Colonic mucosa (tissue), 4 donors: ENCODE measurements at regions not wholly inside any gene's neighbourhood (a gene's known extent, or its start where the extent isn't known, plus 50 kb on each side); places are given as distances from the start of the nearest gene placed in this dataset.

Source experiments
- DNase-seq: peaks from one replicate; pipeline ENCODE4 v3.0.0-alpha.2; 2020
- H3K27ac ChIP-seq: fragments of 200-600 bp; one replicate; pipeline ENCODE4 v1.8.0; 2021
- H3K27me3 ChIP-seq: fragments of 200-600 bp; one replicate; pipeline ENCODE4 v1.8.0; 2021
- H3K36me3 ChIP-seq: fragments of 200-600 bp; one replicate; pipeline ENCODE4 v1.8.0; 2021
- H3K4me1 ChIP-seq: fragments of 200-600 bp; one replicate; pipeline ENCODE4 v1.8.0; 2021; ENCODE audit warnings: mild to moderate bottlenecking
- H3K4me3 ChIP-seq: fragments of 200-600 bp; one replicate; pipeline ENCODE4 v1.8.0; 2021
- H3K9ac ChIP-seq, 2 donors: one replicate each; pipeline ENCODE4 v1.7.0; 2013; ENCODE audit warnings: control low read depth in 2 of 2, low read depth in 2 of 2, low read length in 2 of 2
- H3K9me3 ChIP-seq: fragments of 200-600 bp; one replicate; pipeline ENCODE4 v1.8.0; 2021
- intact Hi-C: fragments of 100-400 bp; cut with DNase I; formaldehyde crosslinking; loops from one replicate; pipeline ENCODE4 v1.14.1; 2022
- TF ChIP-seq, protein P1 (sequence below): fragments of 200-600 bp; IDR thresholded peaks from one replicate; pipeline ENCODE4 v1.8.0; 2022; ENCODE audit warnings: antibody characterized with exemption, mild to moderate bottlenecking
- donor health status: healthy.
- donor health status: DM: no; HTN: no; CAD: no.
- donor health status: DM: no; HTN: no; CAD: no.

DNA sequence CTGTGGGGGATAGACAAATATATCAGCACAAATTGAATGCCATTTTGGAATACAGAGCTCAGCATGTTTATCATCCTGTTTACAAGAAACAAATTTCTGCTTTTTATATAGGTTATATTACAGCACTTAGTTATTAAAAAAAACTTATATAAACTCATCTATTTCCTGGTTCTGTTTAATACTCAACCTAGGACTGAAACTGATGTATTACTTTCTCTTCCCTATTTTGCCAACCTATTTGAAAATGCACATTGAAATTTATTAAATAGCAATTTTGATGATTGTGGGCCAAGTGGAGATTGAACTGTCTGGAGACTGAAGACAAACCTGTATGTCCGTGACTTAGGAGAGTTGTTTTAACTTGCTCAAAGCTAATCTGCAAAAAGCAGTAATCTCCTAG lies 288.3 kb upstream of the ANO3 start:
- intact Hi-C loops: no loop called here
- H3K9me3 ChIP-seq: no peaks in the 10 kb centered on the region
- no peaks in the 10 kb centered on the region for H3K4me1 ChIP-seq
- DNase-seq: no peak
- no peak overlapping the region for H3K27ac ChIP-seq
- no peaks in the 10 kb centered on the region for H3K27me3 ChIP-seq
- H3K36me3 ChIP-seq: no peaks in the 10 kb centered on the region
- TF ChIP-seq, protein P1, sequence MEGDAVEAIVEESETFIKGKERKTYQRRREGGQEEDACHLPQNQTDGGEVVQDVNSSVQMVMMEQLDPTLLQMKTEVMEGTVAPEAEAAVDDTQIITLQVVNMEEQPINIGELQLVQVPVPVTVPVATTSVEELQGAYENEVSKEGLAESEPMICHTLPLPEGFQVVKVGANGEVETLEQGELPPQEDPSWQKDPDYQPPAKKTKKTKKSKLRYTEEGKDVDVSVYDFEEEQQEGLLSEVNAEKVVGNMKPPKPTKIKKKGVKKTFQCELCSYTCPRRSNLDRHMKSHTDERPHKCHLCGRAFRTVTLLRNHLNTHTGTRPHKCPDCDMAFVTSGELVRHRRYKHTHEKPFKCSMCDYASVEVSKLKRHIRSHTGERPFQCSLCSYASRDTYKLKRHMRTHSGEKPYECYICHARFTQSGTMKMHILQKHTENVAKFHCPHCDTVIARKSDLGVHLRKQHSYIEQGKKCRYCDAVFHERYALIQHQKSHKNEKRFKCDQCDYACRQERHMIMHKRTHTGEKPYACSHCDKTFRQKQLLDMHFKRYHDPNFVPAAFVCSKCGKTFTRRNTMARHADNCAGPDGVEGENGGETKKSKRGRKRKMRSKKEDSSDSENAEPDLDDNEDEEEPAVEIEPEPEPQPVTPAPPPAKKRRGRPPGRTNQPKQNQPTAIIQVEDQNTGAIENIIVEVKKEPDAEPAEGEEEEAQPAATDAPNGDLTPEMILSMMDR: no peak
- H3K4me3 ChIP-seq: no peak overlapping the region
- no peak overlapping the region for H3K9ac ChIP-seq

DNA sequence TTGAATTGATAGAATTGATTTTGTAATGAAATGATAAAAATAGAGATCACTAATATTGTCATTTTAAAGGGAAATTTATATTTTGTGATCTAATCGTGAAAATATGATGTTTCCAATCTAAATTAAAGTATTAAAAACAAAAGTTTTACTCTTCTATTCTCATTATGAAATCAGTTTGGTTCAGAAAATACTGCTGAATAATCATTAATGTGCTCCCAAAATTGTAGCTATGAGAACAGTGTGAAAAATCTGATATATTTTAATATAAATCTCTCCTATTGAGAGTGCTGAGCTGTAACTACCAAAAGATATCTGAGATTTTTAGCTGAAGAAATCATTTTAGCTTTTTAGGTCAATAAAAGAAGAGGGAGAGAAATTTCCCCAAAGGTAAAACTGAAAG lies 287.5 kb upstream of the ANO3 start:
- Histone ChIP-seq H3K9ac (no peak overlapping the region), H3K36me3 (no peaks in the 10 kb centered on the region), H3K4me3 (no peak overlapping the region), H3K27ac (no peak overlapping the region), H3K27me3 (no peaks in the 10 kb centered on the region), H3K4me1 (no peaks in the 10 kb centered on the region), H3K9me3 (no peaks in the 10 kb centered on the region)
- intact Hi-C loops: no loop called here
- no peak for DNase-seq
- TF ChIP-seq, protein P1: no peak

DNA sequence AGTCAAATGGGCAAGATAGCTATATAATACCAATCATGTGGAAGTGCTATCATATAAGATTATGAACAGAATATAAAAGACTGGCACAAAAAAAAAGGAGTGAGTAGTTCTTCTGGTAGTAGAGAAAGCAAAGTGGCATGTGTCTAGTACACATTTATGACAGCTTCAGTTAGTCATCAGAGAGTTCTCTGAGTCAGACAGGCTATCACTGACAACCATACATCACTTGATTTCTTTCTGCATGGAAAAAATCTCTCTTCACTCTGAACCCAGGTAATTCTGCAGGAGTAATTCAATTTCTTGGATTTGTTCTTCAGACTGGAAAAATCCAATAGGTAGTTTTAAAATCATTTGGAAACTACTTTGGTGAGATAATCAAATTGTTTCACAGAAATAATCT lies 286.8 kb upstream of the ANO3 start:
- no peak for DNase-seq
- intact Hi-C loops: no loop called here
- no peaks in the 10 kb centered on the region for H3K9me3 ChIP-seq
- H3K36me3 ChIP-seq: no peaks in the 10 kb centered on the region
- no peaks in the 10 kb centered on the region for H3K4me1 ChIP-seq
- TF ChIP-seq, protein P1: no peak
- no peak overlapping the region for H3K4me3 ChIP-seq
- H3K27ac ChIP-seq: no peak overlapping the region
- no peaks in the 10 kb centered on the region for H3K27me3 ChIP-seq
- no peak overlapping the region for H3K9ac ChIP-seq

DNA sequence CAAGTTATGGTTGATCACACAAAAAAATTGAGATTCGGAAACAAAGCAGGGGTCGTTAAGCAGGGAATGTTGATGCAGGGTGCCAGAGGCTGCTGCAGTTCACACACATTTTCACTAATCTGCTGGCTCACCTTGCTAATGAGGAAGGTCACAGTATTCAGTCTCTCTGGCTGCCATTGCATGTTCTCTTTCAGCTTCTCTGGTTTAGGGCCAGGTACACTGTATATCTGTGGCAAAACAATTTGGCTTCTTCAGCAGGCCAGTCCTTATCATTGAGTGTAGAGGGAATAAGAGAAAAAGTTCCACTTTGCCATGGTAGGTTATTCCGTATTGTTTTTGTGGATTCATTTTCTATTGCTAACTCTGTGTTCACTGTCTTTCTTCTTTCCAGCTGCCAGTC lies 283.7 kb upstream of the ANO3 start:
- Histone ChIP-seq H3K27me3 (no peaks in the 10 kb centered on the region), H3K4me3 (no peak overlapping the region), H3K36me3 (no peaks in the 10 kb centered on the region), H3K9me3 (no peaks in the 10 kb centered on the region), H3K27ac (no peak overlapping the region), H3K4me1 (no peaks in the 10 kb centered on the region), H3K9ac (no peak overlapping the region)
- DNase-seq: no peak
- intact Hi-C loops: no loop called here
- TF ChIP-seq, protein P1: no peak

DNA sequence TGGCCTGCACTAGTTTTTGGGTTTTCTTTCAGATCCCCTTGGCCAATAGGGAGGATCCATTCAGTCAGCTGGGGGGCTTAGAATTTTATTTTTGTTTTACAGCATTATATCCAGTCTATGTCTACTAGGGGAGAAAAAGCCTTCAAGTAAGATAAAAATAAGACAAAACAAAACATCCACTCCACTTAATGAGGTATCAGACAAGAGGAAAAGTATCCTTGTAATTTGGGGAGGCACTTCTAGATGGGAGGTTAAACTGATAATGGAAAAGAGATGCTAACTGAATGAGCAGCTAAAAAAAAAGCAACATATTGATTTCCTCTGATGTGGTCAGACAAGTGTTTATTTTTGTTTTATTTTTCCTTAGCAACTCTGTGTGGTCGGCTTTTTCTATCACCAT lies 278.0 kb upstream of the ANO3 start:
- intact Hi-C loops: no loop called here
- no peaks in the 10 kb centered on the region for H3K4me1 ChIP-seq
- TF ChIP-seq, protein P1: no peak
- H3K27me3 ChIP-seq: no peaks in the 10 kb centered on the region
- H3K9me3 ChIP-seq: no peaks in the 10 kb centered on the region
- DNase-seq: no peak
- no peak overlapping the region for H3K4me3 ChIP-seq
- H3K9ac ChIP-seq: no peak overlapping the region
- no peak overlapping the region for H3K27ac ChIP-seq
- no peaks in the 10 kb centered on the region for H3K36me3 ChIP-seq

DNA sequence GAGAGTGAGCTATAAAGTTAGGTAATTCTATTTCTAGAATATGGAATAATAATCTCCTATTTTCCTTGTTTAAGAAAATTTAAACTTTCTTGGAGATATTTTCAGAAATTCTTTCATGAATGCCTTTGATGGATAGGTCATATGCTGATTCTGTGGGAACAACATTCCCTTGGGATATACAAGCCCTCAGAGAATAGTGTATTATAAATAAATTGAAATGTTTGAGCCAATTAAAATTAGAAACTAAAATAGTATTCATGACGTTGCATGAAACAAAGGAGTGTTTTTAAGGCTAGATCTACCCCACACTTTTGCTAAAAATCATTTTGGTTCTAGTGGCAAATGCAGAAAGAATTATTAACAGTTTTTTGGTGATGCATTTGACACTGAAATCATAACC lies 269.3 kb upstream of the ANO3 start:
- TF ChIP-seq, protein P1: no peak
- Histone ChIP-seq H3K4me3 (no peak overlapping the region), H3K4me1 (no peaks in the 10 kb centered on the region), H3K36me3 (no peaks in the 10 kb centered on the region), H3K9me3 (no peaks in the 10 kb centered on the region), H3K27me3 (no peaks in the 10 kb centered on the region), H3K27ac (no peak overlapping the region), H3K9ac (no peak overlapping the region)
- intact Hi-C loops: no loop called here
- DNase-seq: no peak
